H1 (cell line): ENCODE measurements at regions not wholly inside any gene's neighbourhood (a gene's known extent, or its start where the extent isn't known, plus 50 kb on each side); places are given as distances from the start of the nearest gene placed in this dataset.

Experiments used
- BRCA1 ChIP-seq: IDR thresholded peaks from 2 replicates; pipeline ENCODE4 v1.6.1; 2012; ENCODE audit warnings: low read depth, low read length, improper control_type of control experiment
- FOSL1 ChIP-seq: IDR thresholded peaks from 2 replicates; pipeline ENCODE4 v1.6.1; 2011; ENCODE audit warnings: mild to moderate bottlenecking, low read depth, low read length, moderate library complexity; ENCODE audit not compliant: insufficient read depth
- KDM1A ChIP-seq: fragments of 200-600, 300-600 bp; sonication (generic); IDR thresholded peaks from 2 replicates; pipeline ENCODE4 v1.7.1; 2016; ENCODE audit warnings: mild to moderate bottlenecking, low read length, borderline replicate concordance
- PHF8 ChIP-seq: fragments of 200-600 bp; sonication (generic); conservative IDR thresholded peaks from 2 replicates; pipeline ENCODE4 v1.7.1; 2012; ENCODE audit warnings: low read depth, mild to moderate bottlenecking, inconsistent platforms, low read length, moderate library complexity
- RBBP5 ChIP-seq: IDR thresholded peaks from 2 replicates; pipeline ENCODE4 v1.7.1; 2012; ENCODE audit warnings: low read depth, mild to moderate bottlenecking, inconsistent platforms, low read length, moderate library complexity, borderline replicate concordance
- RFX5 ChIP-seq: IDR thresholded peaks from 2 replicates; pipeline ENCODE4 v1.6.1; 2011; ENCODE audit warnings: low read depth, low read length, improper control_type of control experiment, borderline replicate concordance
- SUZ12 ChIP-seq: fragments of 200-600 bp; sonication (generic); IDR thresholded peaks from 2 replicates; pipeline ENCODE4 v1.6.1; 2012; ENCODE audit warnings: mild to moderate bottlenecking, inconsistent platforms, low read length, moderate library complexity, mixed read lengths
- YY1 ChIP-seq: IDR thresholded peaks from 2 replicates; pipeline ENCODE4 v1.6.1; 2011; ENCODE audit warnings: low read depth, mild to moderate bottlenecking, low read length
- ZNF274 ChIP-seq: IDR thresholded peaks from 2 replicates; pipeline ENCODE4 v1.7.0; 2012; ENCODE audit warnings: low read length, borderline replicate concordance; ENCODE audit errors: extremely low read depth
- TF ChIP-seq, protein P1 (sequence below): fragments of 300-600 bp; sonication (generic); IDR thresholded peaks from 2 replicates; pipeline ENCODE4 v1.7.1; 2012; ENCODE audit warnings: low read length, moderate library complexity, mild to moderate bottlenecking, inconsistent platforms; ENCODE audit not compliant: insufficient replicate concordance
- TF ChIP-seq, protein P2 (sequence below): IDR thresholded peaks from 2 replicates; pipeline ENCODE4 v1.6.1; 2012; ENCODE audit warnings: inconsistent platforms
- TF ChIP-seq, protein P3 (sequence below): IDR thresholded peaks from 2 replicates; pipeline ENCODE4 v1.6.1; 2012; ENCODE audit warnings: inconsistent platforms

- TF ChIP-seq, protein P1, sequence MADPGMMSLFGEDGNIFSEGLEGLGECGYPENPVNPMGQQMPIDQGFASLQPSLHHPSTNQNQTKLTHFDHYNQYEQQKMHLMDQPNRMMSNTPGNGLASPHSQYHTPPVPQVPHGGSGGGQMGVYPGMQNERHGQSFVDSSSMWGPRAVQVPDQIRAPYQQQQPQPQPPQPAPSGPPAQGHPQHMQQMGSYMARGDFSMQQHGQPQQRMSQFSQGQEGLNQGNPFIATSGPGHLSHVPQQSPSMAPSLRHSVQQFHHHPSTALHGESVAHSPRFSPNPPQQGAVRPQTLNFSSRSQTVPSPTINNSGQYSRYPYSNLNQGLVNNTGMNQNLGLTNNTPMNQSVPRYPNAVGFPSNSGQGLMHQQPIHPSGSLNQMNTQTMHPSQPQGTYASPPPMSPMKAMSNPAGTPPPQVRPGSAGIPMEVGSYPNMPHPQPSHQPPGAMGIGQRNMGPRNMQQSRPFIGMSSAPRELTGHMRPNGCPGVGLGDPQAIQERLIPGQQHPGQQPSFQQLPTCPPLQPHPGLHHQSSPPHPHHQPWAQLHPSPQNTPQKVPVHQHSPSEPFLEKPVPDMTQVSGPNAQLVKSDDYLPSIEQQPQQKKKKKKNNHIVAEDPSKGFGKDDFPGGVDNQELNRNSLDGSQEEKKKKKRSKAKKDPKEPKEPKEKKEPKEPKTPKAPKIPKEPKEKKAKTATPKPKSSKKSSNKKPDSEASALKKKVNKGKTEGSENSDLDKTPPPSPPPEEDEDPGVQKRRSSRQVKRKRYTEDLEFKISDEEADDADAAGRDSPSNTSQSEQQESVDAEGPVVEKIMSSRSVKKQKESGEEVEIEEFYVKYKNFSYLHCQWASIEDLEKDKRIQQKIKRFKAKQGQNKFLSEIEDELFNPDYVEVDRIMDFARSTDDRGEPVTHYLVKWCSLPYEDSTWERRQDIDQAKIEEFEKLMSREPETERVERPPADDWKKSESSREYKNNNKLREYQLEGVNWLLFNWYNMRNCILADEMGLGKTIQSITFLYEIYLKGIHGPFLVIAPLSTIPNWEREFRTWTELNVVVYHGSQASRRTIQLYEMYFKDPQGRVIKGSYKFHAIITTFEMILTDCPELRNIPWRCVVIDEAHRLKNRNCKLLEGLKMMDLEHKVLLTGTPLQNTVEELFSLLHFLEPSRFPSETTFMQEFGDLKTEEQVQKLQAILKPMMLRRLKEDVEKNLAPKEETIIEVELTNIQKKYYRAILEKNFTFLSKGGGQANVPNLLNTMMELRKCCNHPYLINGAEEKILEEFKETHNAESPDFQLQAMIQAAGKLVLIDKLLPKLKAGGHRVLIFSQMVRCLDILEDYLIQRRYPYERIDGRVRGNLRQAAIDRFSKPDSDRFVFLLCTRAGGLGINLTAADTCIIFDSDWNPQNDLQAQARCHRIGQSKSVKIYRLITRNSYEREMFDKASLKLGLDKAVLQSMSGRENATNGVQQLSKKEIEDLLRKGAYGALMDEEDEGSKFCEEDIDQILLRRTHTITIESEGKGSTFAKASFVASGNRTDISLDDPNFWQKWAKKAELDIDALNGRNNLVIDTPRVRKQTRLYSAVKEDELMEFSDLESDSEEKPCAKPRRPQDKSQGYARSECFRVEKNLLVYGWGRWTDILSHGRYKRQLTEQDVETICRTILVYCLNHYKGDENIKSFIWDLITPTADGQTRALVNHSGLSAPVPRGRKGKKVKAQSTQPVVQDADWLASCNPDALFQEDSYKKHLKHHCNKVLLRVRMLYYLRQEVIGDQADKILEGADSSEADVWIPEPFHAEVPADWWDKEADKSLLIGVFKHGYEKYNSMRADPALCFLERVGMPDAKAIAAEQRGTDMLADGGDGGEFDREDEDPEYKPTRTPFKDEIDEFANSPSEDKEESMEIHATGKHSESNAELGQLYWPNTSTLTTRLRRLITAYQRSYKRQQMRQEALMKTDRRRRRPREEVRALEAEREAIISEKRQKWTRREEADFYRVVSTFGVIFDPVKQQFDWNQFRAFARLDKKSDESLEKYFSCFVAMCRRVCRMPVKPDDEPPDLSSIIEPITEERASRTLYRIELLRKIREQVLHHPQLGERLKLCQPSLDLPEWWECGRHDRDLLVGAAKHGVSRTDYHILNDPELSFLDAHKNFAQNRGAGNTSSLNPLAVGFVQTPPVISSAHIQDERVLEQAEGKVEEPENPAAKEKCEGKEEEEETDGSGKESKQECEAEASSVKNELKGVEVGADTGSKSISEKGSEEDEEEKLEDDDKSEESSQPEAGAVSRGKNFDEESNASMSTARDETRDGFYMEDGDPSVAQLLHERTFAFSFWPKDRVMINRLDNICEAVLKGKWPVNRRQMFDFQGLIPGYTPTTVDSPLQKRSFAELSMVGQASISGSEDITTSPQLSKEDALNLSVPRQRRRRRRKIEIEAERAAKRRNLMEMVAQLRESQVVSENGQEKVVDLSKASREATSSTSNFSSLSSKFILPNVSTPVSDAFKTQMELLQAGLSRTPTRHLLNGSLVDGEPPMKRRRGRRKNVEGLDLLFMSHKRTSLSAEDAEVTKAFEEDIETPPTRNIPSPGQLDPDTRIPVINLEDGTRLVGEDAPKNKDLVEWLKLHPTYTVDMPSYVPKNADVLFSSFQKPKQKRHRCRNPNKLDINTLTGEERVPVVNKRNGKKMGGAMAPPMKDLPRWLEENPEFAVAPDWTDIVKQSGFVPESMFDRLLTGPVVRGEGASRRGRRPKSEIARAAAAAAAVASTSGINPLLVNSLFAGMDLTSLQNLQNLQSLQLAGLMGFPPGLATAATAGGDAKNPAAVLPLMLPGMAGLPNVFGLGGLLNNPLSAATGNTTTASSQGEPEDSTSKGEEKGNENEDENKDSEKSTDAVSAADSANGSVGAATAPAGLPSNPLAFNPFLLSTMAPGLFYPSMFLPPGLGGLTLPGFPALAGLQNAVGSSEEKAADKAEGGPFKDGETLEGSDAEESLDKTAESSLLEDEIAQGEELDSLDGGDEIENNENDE = no peak
- TF ChIP-seq, protein P2, sequence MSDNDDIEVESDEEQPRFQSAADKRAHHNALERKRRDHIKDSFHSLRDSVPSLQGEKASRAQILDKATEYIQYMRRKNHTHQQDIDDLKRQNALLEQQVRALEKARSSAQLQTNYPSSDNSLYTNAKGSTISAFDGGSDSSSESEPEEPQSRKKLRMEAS = no peak
- TF ChIP-seq PHF8 = no peak
- TF ChIP-seq, protein P3, sequence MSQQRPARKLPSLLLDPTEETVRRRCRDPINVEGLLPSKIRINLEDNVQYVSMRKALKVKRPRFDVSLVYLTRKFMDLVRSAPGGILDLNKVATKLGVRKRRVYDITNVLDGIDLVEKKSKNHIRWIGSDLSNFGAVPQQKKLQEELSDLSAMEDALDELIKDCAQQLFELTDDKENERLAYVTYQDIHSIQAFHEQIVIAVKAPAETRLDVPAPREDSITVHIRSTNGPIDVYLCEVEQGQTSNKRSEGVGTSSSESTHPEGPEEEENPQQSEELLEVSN = no peak
- TF ChIP-seq YY1 = no peak
- TF ChIP-seq RFX5 = no peak
- TF ChIP-seq BRCA1 = no peak
- no peak for TF ChIP-seq SUZ12
- TF ChIP-seq ZNF274 = no peak
- TF ChIP-seq FOSL1 = no peak
- no peak for TF ChIP-seq RBBP5
- no peak for TF ChIP-seq KDM1A
Observed at GRCh38 chr18:54013452-54013851, 211.0 kb downstream of the MBD2 start (continued).
